ENCODE measurements at regions not wholly inside any gene's neighbourhood (a gene's known extent, or its start where the extent isn't known, plus 50 kb on each side); places are given as distances from the start of the nearest gene placed in this dataset.

DNA sequence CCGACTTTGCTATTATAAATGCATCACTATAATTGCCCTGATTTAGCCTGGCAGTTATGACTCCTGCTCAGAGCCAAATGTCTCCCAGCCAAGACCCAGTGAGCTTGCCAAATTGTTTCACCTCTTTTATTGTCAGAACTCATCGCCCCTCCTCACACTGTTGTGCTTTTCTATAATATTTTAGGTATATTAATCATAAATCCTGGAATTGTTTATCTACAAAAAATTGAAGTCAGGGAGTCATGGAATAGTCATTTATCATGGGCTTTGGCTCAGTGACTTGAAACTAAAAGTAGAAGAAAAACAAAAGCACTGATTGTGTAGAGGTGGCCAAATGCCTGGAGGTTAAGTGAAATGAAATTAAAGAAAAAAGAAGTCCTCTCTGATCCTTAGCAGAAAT, 85.6 kb downstream of the PFDN4 start:
- no peak for DNase-seq (ENCODE audit: low read depth, low spot score)
- H3K9me3 ChIP-seq (ENCODE audit: control insufficient read depth, insufficient read depth, low read length) = no peaks in the 10 kb centered on the region
- no peak overlapping the region for H3K4me3 ChIP-seq (ENCODE audit: low read depth, low read length)
- TF ChIP-seq, protein P1, sequence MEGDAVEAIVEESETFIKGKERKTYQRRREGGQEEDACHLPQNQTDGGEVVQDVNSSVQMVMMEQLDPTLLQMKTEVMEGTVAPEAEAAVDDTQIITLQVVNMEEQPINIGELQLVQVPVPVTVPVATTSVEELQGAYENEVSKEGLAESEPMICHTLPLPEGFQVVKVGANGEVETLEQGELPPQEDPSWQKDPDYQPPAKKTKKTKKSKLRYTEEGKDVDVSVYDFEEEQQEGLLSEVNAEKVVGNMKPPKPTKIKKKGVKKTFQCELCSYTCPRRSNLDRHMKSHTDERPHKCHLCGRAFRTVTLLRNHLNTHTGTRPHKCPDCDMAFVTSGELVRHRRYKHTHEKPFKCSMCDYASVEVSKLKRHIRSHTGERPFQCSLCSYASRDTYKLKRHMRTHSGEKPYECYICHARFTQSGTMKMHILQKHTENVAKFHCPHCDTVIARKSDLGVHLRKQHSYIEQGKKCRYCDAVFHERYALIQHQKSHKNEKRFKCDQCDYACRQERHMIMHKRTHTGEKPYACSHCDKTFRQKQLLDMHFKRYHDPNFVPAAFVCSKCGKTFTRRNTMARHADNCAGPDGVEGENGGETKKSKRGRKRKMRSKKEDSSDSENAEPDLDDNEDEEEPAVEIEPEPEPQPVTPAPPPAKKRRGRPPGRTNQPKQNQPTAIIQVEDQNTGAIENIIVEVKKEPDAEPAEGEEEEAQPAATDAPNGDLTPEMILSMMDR (IDR thresholded peaks at IDR 0.05; ENCODE audit: low read depth, low read length) = no peak
- ChIA-PET CTCF (no interaction called here), POLR2A (no interaction called here)
- H3K27ac ChIP-seq (ENCODE audit: low read depth, low read length) = no peak overlapping the region
- H3K27me3 ChIP-seq (ENCODE audit: control insufficient read depth, insufficient read depth, low read length) = peaks cover 2% of the 10 kb centered on the region

DNA sequence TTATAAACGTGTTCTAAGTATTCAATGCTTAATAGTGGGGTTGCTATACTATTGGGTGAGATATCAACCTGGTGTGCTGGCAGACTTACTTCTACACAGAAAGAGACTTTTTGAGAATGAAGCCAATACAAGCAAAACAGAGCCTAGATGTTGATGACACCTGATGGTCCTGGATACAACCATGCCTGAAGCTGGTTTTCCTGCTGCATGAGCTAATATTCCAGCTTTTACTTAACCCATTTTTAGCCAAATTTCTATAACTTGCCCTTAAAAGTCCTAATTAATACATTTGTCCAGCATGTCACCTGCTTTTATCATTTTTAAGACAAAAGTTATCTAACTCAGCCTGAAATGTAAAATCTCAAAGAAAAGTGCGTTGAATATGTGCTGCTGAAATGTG, 86.2 kb downstream of the PFDN4 start:
- TF ChIP-seq, protein P1 (IDR thresholded peaks at IDR 0.05; ENCODE audit: low read depth, low read length) = no peak
- H3K27me3 ChIP-seq (ENCODE audit: control insufficient read depth, insufficient read depth, low read length) = peaks cover 2% of the 10 kb centered on the region
- H3K4me3 ChIP-seq (ENCODE audit: low read depth, low read length) = no peak overlapping the region
- DNase-seq (ENCODE audit: low read depth, low spot score) = no peak
- ChIA-PET CTCF (no interaction called here), POLR2A (no interaction called here)
- no peaks in the 10 kb centered on the region for H3K9me3 ChIP-seq (ENCODE audit: control insufficient read depth, insufficient read depth, low read length)
- no peak overlapping the region for H3K27ac ChIP-seq (ENCODE audit: low read depth, low read length)

DNA sequence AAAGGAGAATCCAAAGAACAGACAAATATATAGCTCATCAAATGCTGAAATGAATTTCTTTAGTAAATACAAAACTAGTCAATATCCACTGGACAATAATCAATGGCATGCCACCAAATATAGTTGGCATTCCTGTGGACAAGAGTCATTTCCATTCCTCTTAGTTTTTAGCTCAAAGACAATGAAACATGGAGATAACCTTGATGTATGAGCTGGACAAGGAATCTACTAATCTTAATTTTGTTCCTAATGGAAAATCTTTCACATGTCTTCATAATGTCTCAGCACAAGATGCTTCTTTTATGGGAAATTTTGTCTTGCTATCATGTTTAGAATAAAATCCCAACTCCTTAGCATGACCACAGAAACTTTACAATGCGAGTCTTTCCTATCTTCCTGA, 87.8 kb downstream of the PFDN4 start:
- ChIA-PET POLR2A (no interaction called here), CTCF (interaction anchor here (0.6 kb wide), 1 partner anchor 797 kb away, joined by 3 read pairs; no protein-coding TSS in a partner anchor)
- H3K9me3 ChIP-seq (ENCODE audit: control insufficient read depth, insufficient read depth, low read length) = no peaks in the 10 kb centered on the region
- H3K27ac ChIP-seq (ENCODE audit: low read depth, low read length) = no peak overlapping the region
- H3K27me3 ChIP-seq (ENCODE audit: control insufficient read depth, insufficient read depth, low read length) = peaks cover 2% of the 10 kb centered on the region
- DNase-seq (ENCODE audit: low read depth, low spot score) = no peak
- H3K4me3 ChIP-seq (ENCODE audit: low read depth, low read length) = no peak overlapping the region
- TF ChIP-seq, protein P1 (IDR thresholded peaks at IDR 0.05; ENCODE audit: low read depth, low read length) = no peak

DNA sequence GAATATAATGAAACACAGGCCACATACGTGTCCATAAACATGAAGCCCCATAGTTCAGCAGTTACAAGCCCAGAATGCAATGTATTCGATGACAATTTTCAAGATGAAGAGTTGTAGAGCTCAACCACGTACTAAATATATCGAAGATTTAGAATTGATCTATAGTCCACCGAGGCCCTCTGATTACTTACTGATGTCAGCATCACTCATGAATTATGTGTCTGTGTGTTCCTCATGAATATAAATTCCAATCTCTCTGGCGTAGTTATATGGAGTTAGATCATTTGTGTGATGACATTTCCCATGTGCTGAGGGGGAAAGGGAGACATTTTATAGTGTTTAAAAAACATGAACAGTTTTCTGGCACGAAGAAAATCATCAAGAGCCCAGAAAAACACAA, 97.5 kb downstream of the PFDN4 start:
- POLR2A ChIA-PET = no interaction called here
- Histone ChIP-seq H3K9me3 (ENCODE audit: control insufficient read depth, insufficient read depth, low read length) (no peaks in the 10 kb centered on the region), H3K27me3 (ENCODE audit: control insufficient read depth, insufficient read depth, low read length) (no peaks in the 10 kb centered on the region), H3K4me3 (ENCODE audit: low read depth, low read length) (no peak overlapping the region), H3K27ac (ENCODE audit: low read depth, low read length) (no peak overlapping the region)
- no peak for DNase-seq (ENCODE audit: low read depth, low spot score)
- CTCF ChIA-PET = no interaction called here
- TF ChIP-seq, protein P1 (IDR thresholded peaks at IDR 0.05; ENCODE audit: low read depth, low read length) = no peak

DNA sequence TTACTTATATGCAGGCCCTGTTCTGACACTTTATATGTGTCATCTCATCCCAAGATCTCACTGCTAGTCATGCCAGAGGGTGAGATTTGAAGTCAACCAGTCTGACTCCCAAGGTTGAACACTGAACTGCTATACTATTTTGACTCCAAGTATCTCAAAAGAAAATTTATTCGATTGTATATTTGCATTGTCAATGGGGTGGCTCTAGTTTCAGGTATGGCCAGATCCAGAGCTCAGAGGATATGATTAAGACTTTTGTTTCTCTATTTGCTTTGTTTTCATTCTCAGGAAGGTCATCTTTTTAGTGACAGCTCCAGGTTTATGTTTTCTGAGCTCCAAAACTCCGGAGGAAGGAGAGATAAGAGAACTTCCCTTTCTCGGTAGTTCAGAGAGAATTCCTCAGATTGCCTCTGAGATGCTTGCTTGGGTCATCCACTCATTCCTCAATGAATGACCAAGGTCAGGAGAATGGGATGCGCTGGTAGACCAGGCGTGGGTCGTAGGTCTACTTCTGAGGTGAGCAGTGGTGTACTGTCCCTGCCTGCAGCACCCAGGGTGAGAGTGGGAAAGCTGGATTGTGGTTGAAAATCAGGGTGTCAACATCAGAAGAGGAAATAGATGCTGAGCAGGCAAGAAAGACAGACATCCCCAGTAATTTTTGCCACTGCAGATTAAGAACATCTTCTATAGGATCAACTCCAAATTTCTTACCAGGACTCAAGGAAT, 99.3 kb downstream of the PFDN4 start:
- TF ChIP-seq, protein P1 (IDR thresholded peaks at IDR 0.05; ENCODE audit: low read depth, low read length) = no peak
- Histone ChIP-seq H3K9me3 (ENCODE audit: control insufficient read depth, insufficient read depth, low read length) (no peaks in the 10 kb centered on the region), H3K27me3 (ENCODE audit: control insufficient read depth, insufficient read depth, low read length) (no peaks in the 10 kb centered on the region), H3K27ac (ENCODE audit: low read depth, low read length) (no peak overlapping the region), H3K4me3 (ENCODE audit: low read depth, low read length) (no peak overlapping the region)
- POLR2A ChIA-PET = no interaction called here
- DNase-seq (ENCODE audit: low read depth, low spot score) = no peak
- CTCF ChIA-PET = no interaction called here

Data from AG04450 (cell line).